SK-N-SH (cell line): ENCODE measurements at regions not wholly inside any gene's neighbourhood (a gene's known extent, or its start where the extent isn't known, plus 50 kb on each side); places are given as distances from the start of the nearest gene placed in this dataset.
A peak's percentile ranks its signal among the peaks of the same experiment; 100 is the strongest.

Source experiments
- CTCF ChIA-PET: fragments of 300-600, 350-600 bp; formaldehyde crosslinking; extraction: SDS; loops from one replicate; lab custom pipeline; 2021; lab: Yijun Ruan, JAX
- POLR2A ChIA-PET: fragments of 350-600 bp; sonication (Branson Sonifier 250); formaldehyde crosslinking; extraction: SDS; loops from one replicate; lab custom pipeline; 2020; ENCODE audit warnings: antibody characterized with exemption, inconsistent platforms; lab: Yijun Ruan, JAX
- DNase-seq: peaks from one replicate; pipeline ENCODE4 v3.0.0; 2012
- H2AFZ ChIP-seq: fragments of 200-600 bp; sonication (generic); 2 replicates; pipeline ENCODE4 v1.8.1; 2016; ENCODE audit warnings: antibody characterized with exemption, mild to moderate bottlenecking, low read depth
- H3F3A ChIP-seq: fragments of 200-600 bp; sonication (generic); replicated peaks from 2 replicates; pipeline ENCODE3; 2016; ENCODE audit warnings: antibody characterized with exemption, mild to moderate bottlenecking; ENCODE audit not compliant: insufficient read depth
- H3K27ac ChIP-seq, 2 experiments: fragments of 200-500 bp in 1 of 2; fragments of 200-600 bp in 1 of 2; sonication (Bioruptor generic) in 1 of 2; sonication (generic), shearing (Covaris generic) in 1 of 2; 2 replicates each; pipeline versions ENCODE4 v1.5.1 to v1.6.1; 2014 to 2016; ENCODE audit warnings: low read depth in 2 of 2, inconsistent platforms in 1 of 2, low read length in 1 of 2, mild to moderate bottlenecking in 1 of 2, mixed read lengths in 1 of 2
- H3K27me3 ChIP-seq: fragments of 200-600 bp; sonication (generic), shearing (Covaris generic); 2 replicates; pipeline ENCODE4 v1.6.1; 2016; ENCODE audit warnings: mixed run types; ENCODE audit not compliant: insufficient read depth
- H3K36me3 ChIP-seq, 2 experiments: fragments of 200-500 bp in 1 of 2; fragments of 200-600 bp in 1 of 2; sonication (Bioruptor generic) in 1 of 2; sonication (generic) in 1 of 2; replicated peaks in 1 of 2; 2 replicates each; pipeline versions ENCODE3 to v1.5.1; 2014 to 2016; ENCODE audit warnings: low read length in 1 of 2, mild to moderate bottlenecking in 1 of 2; ENCODE audit not compliant: insufficient read depth in 2 of 2, control insufficient read depth in 1 of 2
- H3K4me1 ChIP-seq, 2 experiments: fragments of 200-500 bp in 1 of 2; fragments of 200-600 bp in 1 of 2; sonication (Bioruptor generic) in 1 of 2; sonication (generic), shearing (Covaris generic) in 1 of 2; 2 replicates each; pipeline versions ENCODE4 v1.5.1 to v1.6.1; 2014 to 2016; ENCODE audit warnings: low read depth in 1 of 2, low read length in 1 of 2, mixed run types in 1 of 2; ENCODE audit not compliant: insufficient read depth in 2 of 2, control insufficient read depth in 1 of 2
- H3K4me2 ChIP-seq: fragments of 200-600 bp; sonication (generic), shearing (Covaris generic); 2 replicates; pipeline ENCODE4 v1.6.1; 2017; ENCODE audit warnings: mixed run types
- H3K4me3 ChIP-seq, 2 experiments: fragments of 200-500 bp in 1 of 2; fragments of 200-600 bp in 1 of 2; sonication (Bioruptor generic) in 1 of 2; sonication (generic), shearing (Covaris generic) in 1 of 2; 2 replicates each; pipeline versions ENCODE4 v1.5.1 to v1.8.1; 2014 to 2016; ENCODE audit warnings: low read depth in 2 of 2, inconsistent platforms in 1 of 2, low read length in 1 of 2, mild to moderate bottlenecking in 1 of 2, mixed read lengths in 1 of 2, moderate library complexity in 1 of 2
- H3K79me2 ChIP-seq: fragments of 200-600 bp; sonication (generic); 2 replicates; pipeline ENCODE4 v1.8.1; 2017; ENCODE audit warnings: mild to moderate bottlenecking; ENCODE audit not compliant: insufficient read depth
- H3K9ac ChIP-seq: fragments of 200-600 bp; sonication (generic); 2 replicates; pipeline ENCODE4 v1.6.1; 2017; ENCODE audit warnings: mixed run types
- H3K9me2 ChIP-seq: fragments of 200-600 bp; sonication (generic); 2 replicates; pipeline ENCODE4 v1.6.1; 2017; ENCODE audit warnings: mixed run types
- H3K9me3 ChIP-seq: fragments of 200-600 bp; sonication (generic); 2 replicates; pipeline ENCODE4 v1.6.1; 2017; ENCODE audit warnings: mixed run types, mild to moderate bottlenecking, moderate library complexity
- H4K20me1 ChIP-seq: fragments of 200-600 bp; sonication (generic); 2 replicates; pipeline ENCODE4 v1.6.1; 2017; ENCODE audit warnings: mild to moderate bottlenecking, mixed run types; ENCODE audit not compliant: insufficient read depth
- NFIC ChIP-seq: IDR thresholded peaks from 2 replicates; pipeline ENCODE4 v1.4.0; 2012; ENCODE audit warnings: borderline replicate concordance
- PBX3 ChIP-seq: IDR thresholded peaks from 2 replicates; pipeline ENCODE4; 2012
- POLR2AphosphoS5 ChIP-seq: IDR thresholded peaks from 2 replicates; pipeline ENCODE4 v1.6.1; 2012; ENCODE audit warnings: low read depth, low read length
- RCOR1 ChIP-seq: fragments of 150-350 bp; IDR thresholded peaks from 2 replicates; pipeline ENCODE4 v1.6.1; 2017; ENCODE audit warnings: antibody characterized with exemption, low read length
- REST ChIP-seq: IDR thresholded peaks from 2 replicates; pipeline ENCODE4 v1.6.1; 2012; ENCODE audit warnings: mild to moderate bottlenecking, low read depth, low read length, moderate library complexity
- SIN3A ChIP-seq: IDR thresholded peaks from 2 replicates; pipeline ENCODE4 v1.6.1; 2012; ENCODE audit warnings: low read depth, mild to moderate bottlenecking, low read length, moderate library complexity, borderline replicate concordance
- TCF12 ChIP-seq: IDR thresholded peaks from 2 replicates; pipeline ENCODE4 v1.4.0; 2012
- TEAD4 ChIP-seq: IDR thresholded peaks from 2 replicates; pipeline ENCODE4 v1.4.0; 2012; ENCODE audit warnings: mild to moderate bottlenecking, borderline replicate concordance; ENCODE audit not compliant: insufficient read depth
- USF2 ChIP-seq: fragments of 150-350 bp; IDR thresholded peaks from 2 replicates; pipeline ENCODE4 v1.6.1; 2017; ENCODE audit warnings: antibody characterized with exemption, low read length, low read depth, borderline replicate concordance
- ZBTB33 ChIP-seq: IDR thresholded peaks from 2 replicates; pipeline ENCODE4 v1.4.0; 2012; ENCODE audit warnings: low read depth, borderline replicate concordance

- TF ChIP-seq REST (no peak), ZBTB33 (no peak), PBX3 (no peak)
These were observed 395.7 kb upstream of the PDE3A start (continued) for GRCh38 chr12:19972325-19973288.

- no peaks in the 10 kb centered on the region for H3K9me3 ChIP-seq
- H3K27ac ChIP-seq, result peak overlapping the region; percentile 9 to 16; a peak in 2 of 4 replicates
- H3K36me3 ChIP-seq, result no peaks in the 10 kb centered on the region
- H3K4me1 ChIP-seq, result no peaks in the 10 kb centered on the region; a peak in 1 of 4 replicates
- no peaks in the 10 kb centered on the region for H3K27me3 ChIP-seq
- ChIA-PET CTCF (interaction anchor here (1.4 kb wide), 2 partner anchors 18 to 390 kb away, joined by 3 to 4 read pairs; no protein-coding TSS in a partner anchor), POLR2A (no interaction called here)
- no peaks in the 10 kb centered on the region for H4K20me1 ChIP-seq
- no peak overlapping the region for H3K9ac ChIP-seq
- H3K4me3 ChIP-seq, result no peak overlapping the region
- no peak for DNase-seq
- no peak overlapping the region for H2AFZ ChIP-seq
- no peaks in the 10 kb centered on the region for H3K9me2 ChIP-seq
- no peaks in the 10 kb centered on the region for H3K79me2 ChIP-seq
- TF ChIP-seq SIN3A (no peak), POLR2AphosphoS5 (0 out of 2 replicates have a peak, but pooled peaks have one; percentile 35), NFIC (peak; percentile 55), RCOR1 (peak; percentile 58; the same call in 1 of the 2 replicates), TCF12 (peak; percentile 87), USF2 (no peak), TEAD4 (0 out of 2 replicates have a peak, but pooled peaks have one; percentile 18), PBX3 (0 out of 2 replicates have a peak, but pooled peaks have one; percentile 3)
- H3F3A ChIP-seq, result no peaks in the 10 kb centered on the region
- no peak overlapping the region for H3K4me2 ChIP-seq
These were observed 390.1 kb upstream of the PDE3A start for GRCh38 chr12:19978193-19978592.
